Fibroblast of skin of right quadriceps (primary cell): ENCODE measurements at regions not wholly inside any gene's neighbourhood (a gene's known extent, or its start where the extent isn't known, plus 50 kb on each side); places are given as distances from the start of the nearest gene placed in this dataset.
A peak's percentile ranks its signal among the peaks of the same experiment; 100 is the strongest.

Experiments
- DNase-seq: peaks from one replicate; pipeline ENCODE4 v3.0.0-alpha.2; 2013

- DNase-seq = no peak
These were observed 1739.0 kb downstream of the MAT2B start for GRCh38 chr5:165244407-165244806.

- no peak for DNase-seq
These were observed 1752.9 kb downstream of the MAT2B start for GRCh38 chr5:165258197-165258771.

DNA sequence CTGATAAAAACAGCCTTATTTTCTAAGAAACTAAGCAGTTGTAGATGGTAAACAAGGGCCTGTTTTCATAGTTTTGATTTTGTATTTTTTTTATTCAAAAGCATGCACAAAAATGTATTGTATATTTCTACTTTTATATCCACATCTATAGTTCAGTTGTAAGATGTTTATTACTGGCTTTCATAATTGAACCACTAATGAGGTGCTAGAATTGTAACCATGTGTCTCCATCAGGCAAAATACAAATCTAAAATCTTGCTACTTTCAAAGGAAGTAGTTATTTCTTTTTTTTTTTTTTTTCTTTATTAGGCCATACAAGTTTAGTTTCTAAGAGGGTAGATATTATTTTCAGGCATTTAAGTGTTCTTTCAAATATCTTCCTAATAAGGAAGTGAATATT is 1755.0 kb downstream of the MAT2B start:
- no peak for DNase-seq

DNA sequence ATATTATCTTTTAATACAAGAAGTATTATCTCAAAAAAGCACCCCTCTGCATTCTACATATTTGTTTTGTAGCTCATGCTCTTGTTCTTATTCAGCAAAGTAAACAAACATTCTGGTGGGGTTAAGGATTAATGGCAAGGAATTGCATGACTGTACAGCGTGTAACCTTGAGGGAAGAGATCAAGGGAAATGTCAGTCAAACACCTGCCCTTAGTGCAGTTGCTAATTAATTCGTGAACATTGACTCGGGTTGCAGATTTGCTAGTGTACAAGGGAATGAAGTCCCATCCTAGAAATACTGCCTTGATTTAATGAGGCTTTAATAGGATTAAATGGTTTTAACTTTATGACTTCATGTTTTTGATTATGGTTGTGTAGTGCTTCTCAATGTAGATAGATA is 1758.1 kb downstream of the MAT2B start:
- DNase-seq = no peak

DNA sequence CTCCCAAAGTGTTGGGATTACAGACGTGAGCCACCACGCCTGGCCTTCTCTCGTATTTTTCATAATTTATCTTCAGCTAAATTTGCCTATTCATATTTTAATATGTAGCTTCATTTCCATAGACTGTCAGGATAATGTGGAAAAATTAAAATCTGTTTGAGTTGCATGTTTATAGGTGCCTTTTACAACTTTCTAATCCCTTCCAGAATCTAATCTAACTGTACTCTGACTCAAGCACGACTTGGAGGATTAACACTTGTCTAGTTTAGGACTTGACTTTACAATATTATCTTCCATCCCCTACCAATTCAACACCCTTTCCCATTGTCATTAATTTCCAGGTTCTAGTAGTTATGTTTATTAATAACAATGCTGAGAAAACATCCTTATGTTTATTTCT is 1761.5 kb downstream of the MAT2B start:
- no peak for DNase-seq

- DNase-seq = no peak
These were observed 1767.0 kb downstream of the MAT2B start for GRCh38 chr5:165272436-165272835.

GRCh38 chr5:165277661-165278060 is 1772.2 kb downstream of the MAT2B start:
- no peak for DNase-seq

DNA sequence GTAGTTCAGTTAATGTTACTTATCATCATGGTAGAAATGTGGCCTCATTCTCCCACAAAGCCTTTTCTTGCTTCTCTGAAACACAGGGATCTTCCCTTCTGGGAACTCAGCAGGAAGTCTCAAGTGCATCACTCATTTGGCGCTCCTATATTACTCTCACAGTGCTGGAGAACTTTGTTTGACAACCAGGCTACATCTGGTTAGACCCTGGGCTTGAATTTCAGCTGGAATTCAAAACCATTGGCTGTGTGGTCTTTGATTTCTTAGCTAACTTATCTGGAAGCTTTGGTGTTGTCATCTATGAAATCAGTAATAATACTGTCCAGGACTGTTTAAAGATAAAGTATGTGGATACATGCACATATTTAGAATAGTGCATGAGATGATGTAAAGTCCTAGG is 1777.1 kb downstream of the MAT2B start:
- DNase-seq = no peak

DNA sequence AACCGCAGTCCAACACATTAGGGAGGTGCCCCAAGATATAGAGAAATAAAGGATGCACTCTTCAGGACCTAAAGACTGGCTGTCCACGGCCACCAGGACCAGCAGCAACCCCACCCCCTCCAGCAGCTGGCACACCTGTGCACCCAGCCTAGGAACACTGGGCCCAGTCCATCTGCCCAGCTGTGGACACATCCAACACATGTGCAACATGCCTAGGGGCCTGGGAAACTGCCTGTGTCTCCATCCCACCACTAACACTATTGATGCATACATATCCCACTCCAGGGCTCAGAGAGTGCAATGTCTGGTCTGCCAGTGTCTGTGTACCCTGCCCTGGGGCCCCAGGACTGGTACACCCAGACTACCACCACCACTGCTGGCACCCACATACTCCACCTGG is 1781.3 kb downstream of the MAT2B start:
- no peak for DNase-seq

DNA sequence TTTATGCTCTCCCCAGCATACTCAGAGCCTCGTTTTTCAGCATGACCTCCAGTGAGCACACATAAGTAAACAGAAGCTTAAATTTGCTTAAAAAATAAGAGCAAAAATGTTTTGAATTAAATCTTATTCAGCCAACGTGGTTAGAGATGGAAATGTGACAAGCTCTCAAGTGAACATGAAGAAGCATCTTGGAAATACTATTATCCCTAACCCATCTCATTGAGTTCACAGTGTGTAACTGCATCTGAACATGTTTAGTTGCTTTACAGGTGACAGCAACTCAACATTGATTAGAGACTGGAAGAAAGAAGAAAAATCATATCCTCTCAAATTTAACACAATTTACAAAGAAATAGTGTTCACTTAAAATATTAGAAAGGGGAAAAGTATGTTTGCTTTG is 1785.1 kb downstream of the MAT2B start:
- DNase-seq = no peak

DNA sequence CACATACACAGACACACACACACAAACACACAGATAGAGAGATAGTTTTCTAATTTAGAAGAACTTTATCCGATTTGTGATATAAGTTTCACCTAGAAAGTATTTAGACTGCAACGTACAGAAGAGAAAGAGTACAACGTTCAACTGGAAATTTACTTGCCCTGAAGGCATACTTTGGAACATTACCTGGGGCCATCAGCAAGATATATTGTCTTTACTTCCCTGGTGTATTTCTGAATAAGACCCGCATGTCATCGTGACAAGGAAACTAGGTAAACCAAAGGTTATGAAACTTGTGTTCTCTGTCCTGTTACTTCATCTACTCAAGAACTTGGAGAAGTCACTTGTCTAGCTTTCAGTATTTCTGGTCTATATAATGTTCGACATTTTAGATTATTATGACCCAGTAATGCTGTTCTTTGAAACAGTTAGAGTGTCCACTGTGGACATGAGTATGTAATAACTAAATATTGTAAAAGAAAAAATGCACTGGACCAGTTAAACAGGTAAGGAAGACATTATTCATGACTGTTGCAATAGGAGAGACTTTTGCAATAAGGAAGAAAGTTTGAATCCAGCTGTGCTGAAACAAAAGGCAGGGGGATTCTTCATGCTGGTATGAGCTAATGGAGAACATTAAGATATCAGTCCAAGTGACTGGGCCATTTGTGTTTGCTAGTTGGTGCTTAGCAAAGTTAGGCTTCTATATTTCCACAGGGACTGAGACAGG is 1791.1 kb downstream of the MAT2B start:
- DNase-seq = no peak

DNA sequence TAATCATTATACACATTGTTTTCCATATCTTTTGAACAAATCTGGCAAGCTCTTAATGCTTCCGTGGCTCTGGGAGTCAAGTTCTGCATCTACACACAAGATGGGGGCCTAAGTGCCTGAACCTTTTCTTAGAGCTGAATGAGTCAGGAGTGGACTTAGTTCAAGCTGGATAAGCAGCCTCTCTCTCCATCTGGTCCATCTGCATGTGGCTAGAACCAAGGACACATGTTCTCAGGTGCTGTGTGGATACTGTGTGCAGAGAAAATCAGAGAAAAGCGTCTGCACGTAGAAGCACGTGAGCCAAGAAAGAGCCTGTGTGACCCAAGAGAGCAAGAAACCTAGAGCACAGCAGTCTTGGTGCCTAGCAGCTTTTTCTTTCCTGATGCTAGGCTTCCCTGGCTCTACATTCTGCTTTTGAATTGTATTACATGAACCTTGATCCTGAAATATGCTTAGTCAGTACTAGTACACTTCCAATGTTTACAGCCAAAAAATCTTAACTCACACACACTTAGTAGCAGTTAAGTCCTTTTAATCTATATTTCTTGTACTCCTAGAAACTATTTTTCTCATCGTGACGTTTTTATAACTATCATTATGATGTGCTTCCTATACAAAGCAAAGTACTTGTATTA is 1798.9 kb downstream of the MAT2B start:
- no peak for DNase-seq

GRCh38 chr5:165305596-165305995 is 1800.2 kb downstream of the MAT2B start:
- no peak for DNase-seq

DNA sequence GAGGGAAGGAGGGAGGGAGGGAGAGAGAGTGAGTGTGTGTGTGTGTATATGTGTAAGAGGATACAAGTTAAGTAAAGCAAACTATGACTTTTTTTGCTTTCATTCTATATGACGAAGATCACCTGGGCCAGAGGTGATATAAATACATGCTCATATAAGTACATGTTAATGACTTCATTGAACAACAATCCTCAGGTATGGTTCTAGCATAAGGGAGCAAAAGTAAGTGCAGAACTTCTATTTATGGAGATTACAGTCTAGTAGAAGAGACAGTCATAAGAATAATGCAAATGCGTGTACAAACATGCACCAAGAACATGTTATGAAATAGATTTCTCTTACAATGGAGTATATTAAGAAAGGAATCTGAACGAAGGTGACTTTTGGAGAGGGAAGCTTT is 1804.0 kb downstream of the MAT2B start:
- DNase-seq = no peak

DNA sequence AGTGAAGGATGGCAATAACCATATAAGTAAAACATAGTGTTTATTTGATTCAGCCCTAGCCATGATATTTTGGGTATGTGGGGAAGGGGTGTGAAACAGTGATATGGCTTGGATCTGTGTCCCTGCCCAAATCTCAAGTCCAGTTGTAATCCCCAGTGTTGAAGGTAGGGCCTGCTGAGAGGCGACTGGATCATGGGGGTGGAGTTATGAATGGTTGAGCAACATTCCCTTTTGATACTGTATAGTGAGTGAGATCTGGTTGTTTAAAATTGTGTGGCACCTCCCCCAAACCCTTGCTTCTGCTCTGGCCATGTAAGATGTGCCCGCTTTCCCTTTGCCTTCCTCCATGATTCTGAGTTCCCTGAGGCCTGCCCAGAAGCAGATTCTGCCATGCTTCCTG is 1804.6 kb downstream of the MAT2B start:
- no peak for DNase-seq

GRCh38 chr5:165321912-165322311 is 1816.5 kb downstream of the MAT2B start:
- DNase-seq = peak; percentile 74

DNA sequence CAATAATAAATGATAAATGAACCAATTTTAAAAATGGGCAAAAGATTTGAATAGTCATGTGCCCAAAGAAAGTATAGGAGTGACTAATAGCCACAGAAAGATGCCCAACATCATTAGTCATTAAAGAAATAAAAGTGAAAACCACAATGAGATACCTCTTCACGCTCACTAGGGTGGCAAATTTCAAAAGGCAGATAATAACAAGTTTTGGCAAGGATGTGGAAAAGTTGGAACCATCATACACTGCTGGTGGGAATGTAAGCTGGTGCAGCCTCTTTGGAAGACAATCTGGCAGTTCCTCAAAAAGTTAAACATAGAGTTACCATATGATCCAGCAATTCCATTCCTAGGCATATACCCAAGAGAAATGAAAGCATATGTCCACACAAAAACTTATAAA is 1819.8 kb downstream of the MAT2B start:
- DNase-seq = peak; percentile 37

- DNase-seq = no peak
These were observed 1822.2 kb downstream of the MAT2B start for GRCh38 chr5:165327631-165328030.

DNA sequence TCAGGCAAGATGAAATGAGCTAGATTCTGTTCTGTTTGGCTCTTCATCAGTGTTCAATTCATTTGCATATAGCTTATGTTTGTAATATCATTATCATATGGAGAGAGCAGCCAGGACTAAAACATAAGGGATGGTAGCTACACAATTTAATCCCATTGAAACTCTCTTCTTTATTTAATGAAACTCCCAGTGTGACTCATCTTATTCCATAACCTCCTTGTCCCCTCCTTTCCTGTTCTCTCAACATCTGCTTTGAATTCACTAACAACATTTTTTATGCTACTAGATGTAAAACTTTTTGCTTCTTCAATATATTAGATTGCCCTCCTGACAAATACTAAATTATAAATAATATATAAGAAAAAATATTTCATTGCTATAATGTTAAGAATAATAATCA is 1823.4 kb downstream of the MAT2B start:
- DNase-seq = no peak

DNA sequence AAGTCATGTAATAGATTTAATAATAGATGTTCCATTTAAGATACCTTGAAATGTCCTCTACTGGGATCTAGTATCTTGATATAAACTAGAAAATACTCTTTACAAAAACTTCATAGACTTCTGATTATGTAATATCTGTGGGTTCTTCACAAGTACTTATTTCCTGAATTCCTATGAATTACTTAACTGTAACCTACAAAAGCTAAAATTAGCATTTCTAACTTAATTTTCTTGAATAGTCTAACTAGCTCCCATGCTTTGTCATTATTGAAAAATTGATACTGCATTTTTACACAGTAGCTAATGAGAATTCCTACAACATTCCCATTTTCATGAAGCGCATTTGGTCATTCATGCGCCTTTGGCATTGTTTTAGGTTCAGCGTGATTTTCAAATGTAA is 1828.2 kb downstream of the MAT2B start:
- DNase-seq = peak; percentile 12

- peak; percentile 43 for DNase-seq
These were observed 1828.8 kb downstream of the MAT2B start for GRCh38 chr5:165334201-165334600.

GRCh38 chr5:165349735-165350134 is 1844.3 kb downstream of the MAT2B start:
- DNase-seq = no peak

- no peak for DNase-seq
These were observed 1845.9 kb downstream of the MAT2B start for GRCh38 chr5:165351342-165351741.

DNA sequence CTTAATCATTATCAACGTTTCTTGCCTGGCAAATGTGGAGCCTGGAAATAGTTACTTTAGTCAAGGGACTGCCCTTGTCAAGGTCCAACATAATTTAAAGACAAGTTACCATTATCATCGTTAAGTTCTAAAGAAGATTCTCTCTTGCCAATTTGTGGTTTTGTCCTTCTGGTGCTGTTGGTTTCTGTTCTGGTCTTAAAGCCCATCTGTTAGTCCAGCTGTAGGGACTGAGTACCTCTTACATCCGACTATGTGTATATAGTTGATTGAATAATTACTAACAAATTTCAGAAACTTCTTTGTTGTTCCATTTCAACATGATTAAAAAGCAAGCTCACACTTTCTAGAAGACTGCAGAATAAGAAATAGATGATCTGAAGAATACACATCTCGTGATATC is 1854.9 kb downstream of the MAT2B start:
- no peak for DNase-seq
